SU-DHL-6 (cell line): ENCODE measurements at regions not wholly inside any gene's neighbourhood (a gene's known extent, or its start where the extent isn't known, plus 50 kb on each side); places are given as distances from the start of the nearest gene placed in this dataset.

Experiments
- EZH2phosphoT487 ChIP-seq: fragments of 200-600 bp; sonication (generic), shearing (Covaris generic); conservative IDR thresholded peaks from 2 replicates; pipeline ENCODE4 v1.6.1; 2018; ENCODE audit warnings: mild to moderate bottlenecking, antibody characterized with exemption, low read length, moderate library complexity, mixed read lengths
- TF ChIP-seq, protein P1 (sequence below): fragments of 200-600 bp; sonication (generic); IDR thresholded peaks from one replicate; pipeline ENCODE4 v1.5.1; 2017; ENCODE audit warnings: antibody characterized with exemption, mild to moderate bottlenecking, low read length, moderate library complexity; ENCODE audit not compliant: insufficient read depth, poor library complexity, severe bottlenecking

DNA sequence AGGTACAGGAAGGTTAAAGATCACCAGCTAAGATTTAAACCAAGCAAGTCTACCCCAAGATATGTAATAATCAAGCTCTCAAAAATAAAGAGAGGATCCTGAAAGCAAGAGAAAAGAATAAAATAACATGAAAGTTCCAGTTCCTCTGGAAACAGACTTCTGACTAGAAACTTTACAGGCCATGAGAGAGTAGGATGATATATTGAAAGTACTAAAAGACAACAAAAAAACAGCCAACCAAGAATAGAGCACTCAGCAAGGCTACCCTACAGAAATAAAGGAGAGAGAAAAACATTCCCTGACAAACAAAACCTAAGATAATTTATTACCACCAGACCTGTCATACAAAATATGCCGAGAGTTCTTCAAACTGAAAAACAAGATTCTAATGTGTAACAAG is 450.5 kb downstream of the ARAP2 start:
- TF ChIP-seq, protein P1, sequence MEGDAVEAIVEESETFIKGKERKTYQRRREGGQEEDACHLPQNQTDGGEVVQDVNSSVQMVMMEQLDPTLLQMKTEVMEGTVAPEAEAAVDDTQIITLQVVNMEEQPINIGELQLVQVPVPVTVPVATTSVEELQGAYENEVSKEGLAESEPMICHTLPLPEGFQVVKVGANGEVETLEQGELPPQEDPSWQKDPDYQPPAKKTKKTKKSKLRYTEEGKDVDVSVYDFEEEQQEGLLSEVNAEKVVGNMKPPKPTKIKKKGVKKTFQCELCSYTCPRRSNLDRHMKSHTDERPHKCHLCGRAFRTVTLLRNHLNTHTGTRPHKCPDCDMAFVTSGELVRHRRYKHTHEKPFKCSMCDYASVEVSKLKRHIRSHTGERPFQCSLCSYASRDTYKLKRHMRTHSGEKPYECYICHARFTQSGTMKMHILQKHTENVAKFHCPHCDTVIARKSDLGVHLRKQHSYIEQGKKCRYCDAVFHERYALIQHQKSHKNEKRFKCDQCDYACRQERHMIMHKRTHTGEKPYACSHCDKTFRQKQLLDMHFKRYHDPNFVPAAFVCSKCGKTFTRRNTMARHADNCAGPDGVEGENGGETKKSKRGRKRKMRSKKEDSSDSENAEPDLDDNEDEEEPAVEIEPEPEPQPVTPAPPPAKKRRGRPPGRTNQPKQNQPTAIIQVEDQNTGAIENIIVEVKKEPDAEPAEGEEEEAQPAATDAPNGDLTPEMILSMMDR = no peak
- no peak for TF ChIP-seq EZH2phosphoT487
